SJSA1 (cell line): ENCODE measurements at regions not wholly inside any gene's neighbourhood (a gene's known extent, or its start where the extent isn't known, plus 50 kb on each side); places are given as distances from the start of the nearest gene placed in this dataset.

Experiments
- DNase-seq, 2 experiments: peaks; one replicate each; pipeline ENCODE4 v3.0.0-alpha.2; 2015 to 2020; ENCODE audit warnings: low spot score in 2 of 2, low read depth in 1 of 2
- H3K27ac ChIP-seq: fragments of 250-450 bp; sonication (Bioruptor Pico); 2 replicates; pipeline ENCODE4 v1.5.1; 2020; ENCODE audit warnings: mild to moderate bottlenecking, moderate library complexity
- H3K27me3 ChIP-seq: fragments of 250-450 bp; sonication (Bioruptor Pico); replicated peaks from 2 replicates; pipeline ENCODE4 v1.5.1; 2020; ENCODE audit warnings: mild to moderate bottlenecking, moderate library complexity
- H3K36me3 ChIP-seq: fragments of 250-450 bp; sonication (Bioruptor Pico); 2 replicates; pipeline ENCODE4 v1.5.1; 2020; ENCODE audit warnings: mild to moderate bottlenecking
- H3K4me1 ChIP-seq: fragments of 250-450 bp; sonication (Bioruptor Pico); replicated peaks from 2 replicates; pipeline ENCODE4 v1.6.1; 2021; ENCODE audit warnings: mild to moderate bottlenecking
- H3K4me3 ChIP-seq: fragments of 250-450 bp; sonication (Bioruptor Pico); 2 replicates; pipeline ENCODE4 v1.5.1; 2020; ENCODE audit warnings: mild to moderate bottlenecking
- H3K9me3 ChIP-seq: fragments of 250-450 bp; sonication (Bioruptor Pico); replicated peaks from 2 replicates; pipeline ENCODE4 v1.5.1; 2020; ENCODE audit warnings: mild to moderate bottlenecking

DNA sequence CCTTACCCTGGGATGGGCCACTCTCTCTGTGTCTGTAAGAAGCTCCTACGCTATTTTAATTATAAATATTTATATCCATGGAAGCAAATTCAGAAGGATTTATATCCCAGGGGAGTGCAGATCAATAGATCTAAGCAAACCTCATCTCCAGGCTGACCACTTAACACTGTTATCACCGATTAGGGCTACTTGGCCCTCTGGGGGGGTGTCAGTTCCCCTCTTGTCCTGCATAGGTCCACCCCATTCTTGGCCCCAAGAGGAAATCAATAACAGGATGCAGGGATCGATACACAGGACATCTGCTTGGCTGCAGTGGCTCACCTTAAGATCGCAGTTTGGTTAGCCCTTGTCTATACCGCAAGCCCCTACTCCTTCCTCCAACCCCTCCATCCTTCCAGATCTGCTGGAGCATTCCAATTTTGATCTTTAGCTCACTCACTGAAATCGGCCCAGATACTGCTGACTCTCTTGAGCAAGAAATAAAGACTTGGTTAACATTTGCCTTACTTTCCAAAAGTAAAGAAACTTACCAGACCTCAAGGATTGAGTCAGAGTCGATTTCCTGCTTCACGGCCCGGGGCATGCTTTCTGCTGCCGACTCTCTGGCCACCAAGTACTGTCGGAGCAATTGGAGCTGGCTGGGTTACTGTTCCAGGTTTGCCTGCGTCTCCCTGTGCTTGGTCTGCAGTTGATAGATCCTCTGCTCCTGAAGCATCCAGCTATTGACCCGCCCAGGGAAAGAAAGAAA is 112.3 kb upstream of the PMFBP1 start:
- Histone ChIP-seq H3K4me1 (no peaks in the 10 kb centered on the region), H3K9me3 (no peaks in the 10 kb centered on the region), H3K27me3 (no peaks in the 10 kb centered on the region), H3K4me3 (no peak overlapping the region), H3K27ac (no peak overlapping the region), H3K36me3 (no peaks in the 10 kb centered on the region)
- no peak for DNase-seq

DNA sequence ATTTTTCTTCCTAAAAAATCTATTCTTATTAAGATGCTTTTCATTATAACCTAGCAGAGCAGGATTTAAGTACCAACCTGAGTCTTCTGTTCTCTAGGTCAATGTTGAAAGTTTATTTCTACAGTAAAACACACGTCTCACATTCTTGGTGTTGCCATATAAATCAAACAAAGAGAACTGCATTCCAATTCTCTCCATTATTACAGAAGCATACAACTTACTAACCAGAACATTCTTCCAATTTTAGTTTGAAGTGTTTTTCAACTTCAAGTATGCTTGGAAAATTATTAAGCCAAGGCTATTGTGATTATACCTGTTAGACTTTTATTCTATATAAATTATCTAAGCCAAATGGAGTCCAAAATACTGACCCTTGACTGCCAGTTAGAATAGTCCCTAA is 110.4 kb upstream of the PMFBP1 start:
- H3K27me3 ChIP-seq, result no peaks in the 10 kb centered on the region
- H3K4me3 ChIP-seq, result no peak overlapping the region
- no peaks in the 10 kb centered on the region for H3K4me1 ChIP-seq
- H3K36me3 ChIP-seq, result no peaks in the 10 kb centered on the region
- no peaks in the 10 kb centered on the region for H3K9me3 ChIP-seq
- DNase-seq, result no peak
- no peak overlapping the region for H3K27ac ChIP-seq

DNA sequence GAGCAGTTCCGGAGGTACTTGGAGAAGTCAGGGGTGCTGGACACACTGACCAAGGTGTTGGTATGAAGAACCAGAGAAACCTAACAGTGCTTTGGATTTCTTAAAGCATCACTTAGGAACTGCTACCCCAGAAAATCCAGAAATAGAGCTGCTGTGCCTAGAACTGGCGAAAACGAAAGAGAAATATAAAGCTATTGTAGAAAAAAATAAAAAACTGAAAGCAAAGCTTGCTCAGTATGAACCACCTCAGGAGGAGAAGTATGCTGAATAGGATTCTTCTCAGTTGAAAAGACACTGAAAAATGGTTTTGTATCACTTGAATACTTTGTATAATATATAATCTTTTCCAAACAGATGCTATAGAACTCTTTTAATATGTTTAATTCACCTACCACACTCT is 106.3 kb upstream of the PMFBP1 start:
- no peaks in the 10 kb centered on the region for H3K4me1 ChIP-seq
- no peak overlapping the region for H3K27ac ChIP-seq
- no peaks in the 10 kb centered on the region for H3K27me3 ChIP-seq
- no peak for DNase-seq
- no peak overlapping the region for H3K4me3 ChIP-seq
- no peaks in the 10 kb centered on the region for H3K36me3 ChIP-seq
- no peaks in the 10 kb centered on the region for H3K9me3 ChIP-seq

DNA sequence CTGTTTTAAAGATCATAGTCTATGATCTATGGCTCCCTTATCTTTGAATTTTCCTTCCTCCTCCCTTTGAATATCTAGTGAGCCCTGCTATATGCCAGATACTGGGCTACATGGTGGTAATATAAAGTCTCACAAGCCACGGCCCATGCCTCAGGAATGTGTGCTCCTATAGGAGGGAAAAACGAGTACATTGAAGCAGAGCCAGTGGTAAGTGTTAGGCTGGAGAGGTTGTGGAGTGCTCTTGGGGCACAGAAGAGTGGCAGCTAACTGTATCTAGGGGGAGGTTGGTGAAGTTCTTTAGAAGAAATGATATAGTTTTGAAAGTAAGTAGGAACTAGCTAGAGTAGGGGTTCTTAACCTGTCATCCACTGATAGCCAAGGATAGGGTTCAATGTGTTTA is 105.8 kb upstream of the PMFBP1 start:
- H3K4me3 ChIP-seq, result no peak overlapping the region
- H3K36me3 ChIP-seq, result no peaks in the 10 kb centered on the region
- H3K9me3 ChIP-seq, result no peaks in the 10 kb centered on the region
- no peak overlapping the region for H3K27ac ChIP-seq
- DNase-seq, result no peak
- no peaks in the 10 kb centered on the region for H3K27me3 ChIP-seq
- no peaks in the 10 kb centered on the region for H3K4me1 ChIP-seq

DNA sequence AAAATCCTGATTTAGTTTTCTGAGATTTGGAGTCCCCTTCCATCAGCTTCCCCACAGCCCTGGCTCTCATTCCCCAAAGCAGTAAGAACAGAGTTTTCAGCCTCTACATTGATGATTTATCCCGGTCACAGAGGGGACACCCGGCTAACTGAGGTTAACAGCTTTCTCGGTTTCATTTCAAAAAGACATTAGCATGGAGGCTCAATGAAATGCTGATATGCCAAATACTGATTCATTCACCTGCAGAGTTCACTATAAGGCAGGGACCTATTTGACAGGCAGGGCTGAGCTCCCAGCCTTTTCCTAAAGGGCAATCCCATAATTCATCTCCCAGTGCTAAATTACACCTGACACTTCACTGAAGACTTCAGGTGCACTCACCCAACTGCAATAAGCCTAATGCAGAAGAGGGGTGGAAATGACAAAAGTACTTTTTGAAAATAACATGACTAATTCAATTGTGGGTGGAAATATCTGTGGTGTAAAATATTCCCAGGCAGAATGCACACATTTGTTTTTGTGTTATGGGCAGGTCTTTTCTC is 99.8 kb upstream of the PMFBP1 start:
- no peaks in the 10 kb centered on the region for H3K4me1 ChIP-seq
- no peaks in the 10 kb centered on the region for H3K27me3 ChIP-seq
- no peak overlapping the region for H3K4me3 ChIP-seq
- H3K27ac ChIP-seq, result no peak overlapping the region
- no peak for DNase-seq
- no peaks in the 10 kb centered on the region for H3K9me3 ChIP-seq
- no peaks in the 10 kb centered on the region for H3K36me3 ChIP-seq

DNA sequence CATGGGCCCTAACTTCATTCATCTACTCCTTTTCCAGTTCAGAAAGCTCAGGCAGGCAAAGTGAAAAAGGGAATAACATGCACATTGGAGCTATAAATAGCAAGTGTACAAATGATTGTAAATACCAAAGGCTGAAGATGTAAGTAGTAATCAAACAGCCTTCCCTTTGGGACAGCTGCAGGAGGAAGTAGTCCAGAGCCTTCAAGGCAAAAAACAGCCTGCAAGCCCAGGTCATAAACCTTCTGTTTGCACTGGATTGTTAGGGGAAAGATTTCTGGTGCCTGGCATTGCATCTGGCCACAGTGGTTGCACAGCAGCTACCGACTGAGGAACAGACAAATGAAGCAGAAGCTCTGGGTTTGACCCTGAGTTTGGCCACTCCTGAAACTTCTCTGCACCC is 98.6 kb upstream of the PMFBP1 start:
- Histone ChIP-seq H3K4me3 (no peak overlapping the region), H3K27ac (no peak overlapping the region), H3K4me1 (no peaks in the 10 kb centered on the region), H3K36me3 (no peaks in the 10 kb centered on the region), H3K9me3 (no peaks in the 10 kb centered on the region), H3K27me3 (no peaks in the 10 kb centered on the region)
- DNase-seq, result no peak

DNA sequence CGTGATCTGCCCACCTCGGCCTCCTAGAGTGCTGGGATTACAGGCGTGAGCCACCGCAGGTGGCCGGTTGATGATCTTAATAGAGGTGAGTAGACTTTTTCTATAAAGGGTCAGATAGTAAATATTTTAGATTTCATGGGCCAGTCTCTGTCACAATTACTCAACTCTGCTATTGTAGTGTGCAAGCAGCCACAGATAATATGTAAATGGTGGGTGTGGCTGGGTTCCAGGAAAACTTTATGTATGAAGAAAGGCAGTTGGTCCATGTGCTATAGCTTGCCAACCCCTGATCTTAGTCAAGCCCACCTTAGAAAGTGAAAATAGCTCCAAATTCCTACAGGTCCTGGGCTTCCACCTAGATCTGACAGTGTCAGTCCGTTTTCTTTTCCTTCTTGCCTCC is 94.9 kb upstream of the PMFBP1 start:
- Histone ChIP-seq H3K36me3 (no peaks in the 10 kb centered on the region), H3K4me3 (no peak overlapping the region), H3K4me1 (no peaks in the 10 kb centered on the region), H3K9me3 (no peaks in the 10 kb centered on the region), H3K27me3 (no peaks in the 10 kb centered on the region; the same call in 1 of the 2 replicates), H3K27ac (no peak overlapping the region)
- no peak for DNase-seq

DNA sequence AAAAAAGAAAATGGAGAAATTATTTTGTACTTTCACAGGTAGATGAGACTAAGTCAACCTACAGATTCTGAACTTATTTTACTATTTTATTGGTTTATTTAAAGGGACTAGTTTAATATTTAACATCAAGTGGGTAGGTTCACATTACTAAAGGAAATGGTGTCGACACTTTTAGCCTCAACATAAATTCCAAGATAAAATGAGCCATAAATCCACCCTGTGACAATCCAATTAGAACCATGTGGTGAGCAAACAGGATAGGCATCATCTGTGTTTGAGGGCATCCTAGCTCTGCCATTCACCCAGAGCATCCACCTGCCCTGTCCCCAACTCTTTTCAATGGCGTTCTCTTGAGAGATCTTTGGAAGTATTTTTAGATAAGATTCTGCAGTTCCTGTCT is 92.8 kb upstream of the PMFBP1 start:
- Histone ChIP-seq H3K9me3 (no peaks in the 10 kb centered on the region), H3K4me1 (no peaks in the 10 kb centered on the region), H3K27me3 (no peaks in the 10 kb centered on the region; the same call in 1 of the 2 replicates), H3K27ac (no peak overlapping the region), H3K36me3 (no peaks in the 10 kb centered on the region), H3K4me3 (no peak overlapping the region)
- DNase-seq, result no peak

DNA sequence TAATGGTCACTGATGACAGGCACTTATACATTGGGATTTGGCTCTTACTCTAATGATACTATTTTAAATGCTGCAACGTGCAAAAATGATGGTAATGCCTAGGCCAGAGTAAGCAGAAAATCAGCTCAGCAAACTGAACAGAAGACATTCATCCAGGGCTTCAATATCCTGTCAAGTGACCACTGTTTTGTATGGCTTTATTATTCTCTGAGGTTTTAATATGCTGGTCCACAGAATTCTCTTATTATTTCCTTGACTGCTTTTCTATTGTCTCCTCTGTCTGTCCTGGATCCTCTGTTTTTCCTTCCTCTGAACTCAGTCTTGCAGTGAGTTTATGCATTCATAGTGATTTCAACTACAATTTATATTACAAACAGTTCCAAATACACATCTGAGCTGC is 90.8 kb upstream of the PMFBP1 start:
- no peak for DNase-seq
- H3K27ac ChIP-seq, result no peak overlapping the region
- H3K4me3 ChIP-seq, result no peak overlapping the region
- H3K9me3 ChIP-seq, result no peaks in the 10 kb centered on the region
- no peaks in the 10 kb centered on the region for H3K4me1 ChIP-seq
- no peaks in the 10 kb centered on the region; the same call in 1 of the 2 replicates for H3K27me3 ChIP-seq
- no peaks in the 10 kb centered on the region for H3K36me3 ChIP-seq

DNA sequence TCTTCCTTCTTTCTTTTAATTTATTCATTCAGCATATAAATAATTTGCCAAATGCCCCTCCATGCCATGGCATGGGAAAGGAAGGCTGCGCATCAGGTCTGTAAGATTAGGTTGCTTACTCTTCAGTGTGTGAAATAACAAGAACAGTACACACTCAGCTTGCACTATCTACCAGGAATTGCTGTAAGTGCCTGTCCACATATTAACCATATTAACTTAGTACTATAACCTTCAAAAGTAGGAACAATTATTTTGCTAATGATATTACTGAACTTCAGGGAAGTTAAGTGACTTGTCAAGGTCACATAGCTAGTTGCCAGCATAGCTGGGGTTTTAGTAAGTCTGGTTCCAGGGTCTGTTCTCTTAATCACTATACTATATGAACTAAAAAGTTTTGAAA is 89.2 kb upstream of the PMFBP1 start:
- H3K36me3 ChIP-seq, result no peaks in the 10 kb centered on the region
- no peaks in the 10 kb centered on the region for H3K9me3 ChIP-seq
- no peaks in the 10 kb centered on the region; the same call in 1 of the 2 replicates for H3K27me3 ChIP-seq
- H3K4me3 ChIP-seq, result no peak overlapping the region
- H3K27ac ChIP-seq, result no peak overlapping the region
- DNase-seq, result no peak
- no peaks in the 10 kb centered on the region for H3K4me1 ChIP-seq

DNA sequence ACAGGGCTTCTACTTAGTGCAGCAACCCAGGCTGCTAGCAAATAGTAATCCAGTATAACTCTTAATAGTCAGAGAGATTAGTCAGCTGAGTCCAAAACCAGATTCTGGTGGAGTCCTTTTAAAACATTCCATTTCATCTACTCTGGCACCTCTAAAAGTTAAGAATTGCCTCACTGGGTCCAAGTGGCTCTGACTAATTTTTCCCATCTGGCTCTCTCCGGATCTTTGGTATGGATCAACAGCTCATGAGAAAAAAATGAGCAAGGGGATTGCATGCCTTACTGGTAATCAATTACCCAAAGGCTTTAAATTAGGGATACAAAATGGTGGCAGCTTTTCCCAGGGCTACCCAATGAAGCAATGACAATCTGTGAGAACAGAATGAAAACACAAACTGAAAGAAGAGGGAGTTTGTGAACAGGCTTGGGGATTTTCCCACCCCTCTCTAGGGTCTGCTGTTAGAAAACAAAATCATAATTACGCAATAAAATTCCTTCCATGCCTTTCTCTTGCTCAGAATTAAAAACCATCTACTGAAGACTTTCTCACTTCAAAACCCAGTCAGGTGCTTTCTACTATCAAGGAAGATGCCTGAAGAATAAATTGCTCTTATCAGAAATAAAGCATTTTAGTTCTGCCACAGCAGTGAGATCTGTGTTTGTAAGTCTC is 84.6 kb upstream of the PMFBP1 start:
- no peaks in the 10 kb centered on the region for H3K4me1 ChIP-seq
- H3K27me3 ChIP-seq, result no peaks in the 10 kb centered on the region
- H3K9me3 ChIP-seq, result no peaks in the 10 kb centered on the region
- DNase-seq, result no peak
- no peak overlapping the region for H3K27ac ChIP-seq
- no peak overlapping the region for H3K4me3 ChIP-seq
- no peaks in the 10 kb centered on the region for H3K36me3 ChIP-seq

DNA sequence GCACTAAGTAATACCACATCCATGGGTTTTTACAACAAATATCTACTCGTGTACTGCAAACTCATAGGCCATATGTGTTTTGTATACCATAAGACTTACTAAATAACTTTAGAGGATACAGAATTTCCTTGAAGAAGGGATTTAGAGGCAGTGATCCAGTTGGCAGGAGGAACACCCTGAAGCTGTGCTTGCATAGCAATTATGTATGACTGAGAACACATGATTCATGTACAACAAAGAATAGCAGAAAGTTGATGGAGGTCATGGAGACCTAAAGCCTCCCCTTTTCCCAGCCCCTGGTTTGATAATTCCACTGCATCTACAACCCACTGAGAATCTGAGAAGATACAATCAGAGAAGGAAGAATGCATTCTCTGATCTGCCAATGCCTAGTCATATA is 83.8 kb upstream of the PMFBP1 start:
- H3K4me3 ChIP-seq, result no peak overlapping the region
- H3K9me3 ChIP-seq, result no peaks in the 10 kb centered on the region
- DNase-seq, result no peak
- H3K27me3 ChIP-seq, result no peaks in the 10 kb centered on the region
- H3K36me3 ChIP-seq, result no peaks in the 10 kb centered on the region
- H3K27ac ChIP-seq, result no peak overlapping the region
- H3K4me1 ChIP-seq, result no peaks in the 10 kb centered on the region

DNA sequence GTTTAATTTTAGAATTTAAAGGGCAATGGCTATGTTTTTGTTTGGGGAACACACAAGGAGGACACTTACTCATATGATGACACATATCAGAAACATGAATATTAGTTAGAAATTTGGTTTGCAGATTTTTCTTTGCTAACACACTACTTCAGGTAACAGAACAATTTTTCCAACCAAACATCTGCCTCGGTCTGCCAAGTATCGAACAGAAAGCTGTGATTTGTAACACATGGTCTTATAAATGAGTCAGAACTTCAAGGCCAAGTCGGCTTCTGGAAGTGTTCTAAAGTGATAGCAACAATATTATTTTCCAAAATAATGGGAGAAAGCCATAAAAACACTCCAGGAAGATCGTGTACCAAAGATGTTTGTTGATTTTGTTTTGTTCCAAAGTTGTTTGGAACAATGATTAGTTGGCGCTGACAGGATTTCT is 75.9 kb upstream of the PMFBP1 start:
- Histone ChIP-seq H3K4me1 (peaks cover 17% of the 10 kb centered on the region), H3K4me3 (no peak overlapping the region), H3K27me3 (no peaks in the 10 kb centered on the region), H3K9me3 (no peaks in the 10 kb centered on the region), H3K36me3 (no peaks in the 10 kb centered on the region), H3K27ac (peak overlapping the region; percentile 1; the same call in 1 of the 2 replicates)
- DNase-seq, result peak in 1 of 2 experiments; percentile 31

DNA sequence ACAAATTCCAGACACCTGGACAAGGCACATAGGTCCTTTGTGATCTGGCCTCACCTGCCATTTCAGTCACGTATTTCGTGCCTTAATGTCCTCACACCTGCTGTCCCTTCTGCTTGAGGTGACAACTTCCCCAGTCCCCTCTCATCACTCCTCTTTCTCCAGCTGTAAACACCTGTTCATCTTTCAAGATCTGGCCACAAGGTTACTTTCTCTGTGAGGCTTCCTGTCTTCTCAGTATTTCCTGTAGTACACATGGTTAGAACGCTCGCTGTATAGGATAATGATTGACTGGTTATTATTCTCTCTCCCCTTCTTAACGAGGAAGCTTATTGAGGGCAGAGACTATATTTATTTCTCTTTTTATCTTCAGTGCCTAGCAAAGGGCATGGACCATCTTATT is 74.5 kb upstream of the PMFBP1 start:
- no peaks in the 10 kb centered on the region for H3K27me3 ChIP-seq
- H3K4me1 ChIP-seq, result peaks cover 17% of the 10 kb centered on the region
- H3K9me3 ChIP-seq, result no peaks in the 10 kb centered on the region
- DNase-seq, result no peak
- no peak overlapping the region for H3K4me3 ChIP-seq
- H3K36me3 ChIP-seq, result no peaks in the 10 kb centered on the region
- no peak overlapping the region for H3K27ac ChIP-seq
